Renal pelvis (tissue), 1 donor: ENCODE measurements at regions not wholly inside any gene's neighbourhood (a gene's known extent, or its start where the extent isn't known, plus 50 kb on each side); places are given as distances from the start of the nearest gene placed in this dataset.

Experiments
- DNase-seq: peaks from one replicate; pipeline ENCODE4 v3.0.0-alpha.2; 2013

- no peak for DNase-seq
These were observed 110.4 kb upstream of the MBNL2 start for GRCh38 chr13:97111756-97112155.

DNA sequence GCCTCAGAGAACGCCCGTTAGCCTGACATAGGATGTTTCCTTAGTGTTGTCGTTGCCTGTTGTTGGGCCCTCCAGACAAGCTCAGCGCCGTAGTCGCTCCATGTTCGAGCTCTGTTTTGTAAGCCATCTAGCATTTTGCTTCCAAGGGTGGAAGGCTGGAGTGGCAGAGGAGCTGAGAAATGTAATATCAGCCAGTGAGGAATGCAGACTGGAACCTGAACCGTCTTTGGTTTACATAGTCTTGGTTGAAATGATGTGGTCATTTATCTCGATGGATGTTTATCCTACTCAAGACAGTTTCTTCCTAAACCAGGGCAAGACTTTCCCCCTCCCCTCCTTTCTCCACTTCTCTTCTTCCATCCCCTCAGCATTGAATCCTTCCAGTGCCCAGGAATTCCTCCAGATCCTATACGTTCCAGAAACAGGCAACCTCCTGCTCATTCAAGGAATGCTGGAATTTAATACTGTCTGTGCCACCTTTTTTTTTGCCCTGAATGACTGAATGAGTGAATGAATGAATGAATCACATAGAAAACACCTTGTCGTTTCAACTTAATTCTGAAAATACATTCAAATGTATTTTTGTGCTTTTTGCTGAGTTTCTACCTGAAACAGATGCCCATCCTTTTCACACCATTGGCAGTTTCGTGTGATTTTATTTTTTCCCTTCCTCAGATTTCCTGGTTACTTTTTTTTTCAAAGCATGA lies 109.5 kb upstream of the MBNL2 start:
- peak; percentile 50 for DNase-seq

- peak; percentile 66 for DNase-seq
These were observed 108.7 kb upstream of the MBNL2 start for GRCh38 chr13:97113231-97114001.

DNA sequence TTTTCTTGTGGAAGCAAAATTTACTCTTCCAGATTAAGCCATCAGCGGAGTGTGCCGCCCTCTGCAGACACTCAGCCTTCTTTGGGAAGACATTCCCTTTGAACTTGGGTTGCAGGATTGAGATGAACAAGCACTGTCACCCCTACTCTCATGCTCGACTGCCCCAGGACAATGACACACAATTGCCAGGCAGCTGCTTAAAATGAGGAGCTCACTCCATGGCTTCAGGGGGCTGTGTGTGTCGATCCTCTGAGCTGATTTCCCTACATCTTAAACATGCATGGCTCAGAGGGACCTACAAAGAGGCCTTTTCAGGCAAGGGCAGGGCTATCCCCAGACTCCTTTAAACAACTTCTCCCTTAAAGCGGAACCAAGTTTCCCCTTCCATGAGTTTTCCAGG lies 107.5 kb upstream of the MBNL2 start:
- no peak for DNase-seq

DNA sequence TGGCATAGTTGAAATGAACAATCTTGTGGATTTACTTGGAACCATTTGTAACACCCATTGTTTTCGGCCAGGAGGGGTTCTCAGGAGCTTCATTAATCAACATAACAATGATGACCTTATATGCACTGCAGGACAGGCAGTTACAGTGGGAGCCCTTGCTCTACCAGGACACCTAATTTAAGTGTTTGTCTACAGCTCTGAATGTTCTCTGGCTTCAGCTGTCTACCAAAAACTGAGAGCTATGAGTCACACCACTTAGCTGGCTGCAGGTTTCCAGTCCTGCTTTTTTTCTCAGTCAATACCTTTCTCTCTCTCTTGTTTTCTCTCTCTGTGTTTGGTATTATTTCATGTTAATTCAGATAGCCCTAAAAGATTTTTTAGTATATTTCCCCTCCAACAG lies 105.4 kb upstream of the MBNL2 start:
- no peak for DNase-seq

DNA sequence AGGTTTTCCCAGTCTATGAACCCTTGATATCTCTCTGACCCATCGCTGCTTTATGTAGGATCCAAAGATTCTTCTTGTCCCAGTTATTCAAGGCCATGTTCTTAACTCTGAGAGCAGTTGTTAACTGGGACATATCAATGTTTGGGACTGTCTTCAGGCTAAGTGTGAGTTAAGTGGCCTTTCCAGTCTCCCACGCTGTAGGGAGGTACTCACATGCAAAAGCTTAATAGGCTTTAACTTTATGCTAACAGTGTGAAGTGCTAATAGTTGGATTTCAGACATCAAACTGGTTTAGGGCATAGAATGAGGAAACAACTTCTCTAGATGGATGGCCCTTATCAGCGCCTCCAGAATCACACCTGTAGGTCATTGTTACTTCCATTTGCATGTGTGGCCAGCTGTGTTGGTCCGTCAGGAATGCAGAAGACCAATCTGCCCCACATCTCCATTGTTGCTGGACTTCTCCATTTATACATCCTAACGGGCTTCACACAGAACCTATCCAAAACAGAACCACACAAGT lies 104.7 kb upstream of the MBNL2 start:
- no peak for DNase-seq

GRCh38 chr13:97119943-97120342 lies 102.2 kb upstream of the MBNL2 start:
- DNase-seq: no peak

DNA sequence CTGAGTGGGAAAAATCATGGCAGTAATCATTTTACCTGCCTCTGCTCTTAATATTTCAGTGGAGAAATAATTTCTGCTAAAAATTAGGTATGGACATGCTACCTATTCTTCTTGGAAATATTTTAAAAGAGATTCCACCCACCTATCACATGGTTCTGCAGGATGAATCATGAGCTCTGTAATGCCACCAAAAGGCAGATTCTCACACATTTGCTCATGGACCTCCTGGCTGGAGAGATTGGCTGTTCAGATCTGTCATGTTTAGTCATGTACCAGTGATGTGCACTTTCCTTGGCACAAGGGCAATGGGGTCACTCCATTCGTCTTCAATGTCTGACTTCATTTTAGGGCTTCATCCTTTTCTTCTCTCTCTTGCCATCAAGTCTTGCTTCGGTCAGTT lies 101.8 kb upstream of the MBNL2 start:
- DNase-seq: no peak

DNA sequence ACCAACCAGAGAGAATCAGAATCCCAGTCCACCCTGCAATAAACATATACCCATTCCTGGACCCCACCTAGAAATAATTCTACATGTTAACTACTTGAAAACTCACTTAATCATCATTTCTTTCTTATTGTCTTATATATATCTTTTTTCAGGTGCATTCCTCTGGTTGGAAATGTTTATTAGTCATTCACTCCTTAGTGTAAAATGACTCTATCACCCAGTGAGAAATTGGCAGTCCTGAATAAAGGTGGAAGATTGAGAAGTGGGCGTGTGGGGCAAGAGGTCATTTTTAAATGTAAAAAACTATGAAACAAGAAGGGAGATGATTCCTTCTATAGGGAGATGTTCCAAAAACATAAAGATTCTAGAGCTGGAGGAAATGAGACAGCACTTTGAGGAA lies 101.2 kb upstream of the MBNL2 start:
- DNase-seq: no peak

GRCh38 chr13:97121894-97122293 lies 100.2 kb upstream of the MBNL2 start:
- no peak for DNase-seq

GRCh38 chr13:97122381-97122996 lies 99.6 kb upstream of the MBNL2 start:
- no peak for DNase-seq

DNA sequence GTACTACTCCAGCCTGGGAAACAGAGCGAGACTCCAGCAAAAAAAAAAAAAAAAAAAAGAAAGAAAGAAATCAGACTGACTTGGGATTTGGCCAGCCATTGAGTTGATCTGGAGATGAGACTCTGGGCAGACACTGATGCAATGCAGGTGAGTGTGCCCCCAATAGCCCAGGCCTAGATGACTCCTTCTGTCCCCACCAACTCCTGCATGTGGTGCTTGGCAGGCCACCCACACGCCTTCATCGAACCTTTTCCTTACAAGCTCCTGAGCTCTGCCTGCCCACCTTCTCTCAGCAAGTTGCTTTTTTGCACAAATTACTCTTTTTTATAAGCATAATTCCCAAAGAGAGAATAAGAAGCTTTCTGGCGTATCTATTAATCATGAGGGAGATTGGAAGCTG lies 97.9 kb upstream of the MBNL2 start:
- DNase-seq: no peak

DNA sequence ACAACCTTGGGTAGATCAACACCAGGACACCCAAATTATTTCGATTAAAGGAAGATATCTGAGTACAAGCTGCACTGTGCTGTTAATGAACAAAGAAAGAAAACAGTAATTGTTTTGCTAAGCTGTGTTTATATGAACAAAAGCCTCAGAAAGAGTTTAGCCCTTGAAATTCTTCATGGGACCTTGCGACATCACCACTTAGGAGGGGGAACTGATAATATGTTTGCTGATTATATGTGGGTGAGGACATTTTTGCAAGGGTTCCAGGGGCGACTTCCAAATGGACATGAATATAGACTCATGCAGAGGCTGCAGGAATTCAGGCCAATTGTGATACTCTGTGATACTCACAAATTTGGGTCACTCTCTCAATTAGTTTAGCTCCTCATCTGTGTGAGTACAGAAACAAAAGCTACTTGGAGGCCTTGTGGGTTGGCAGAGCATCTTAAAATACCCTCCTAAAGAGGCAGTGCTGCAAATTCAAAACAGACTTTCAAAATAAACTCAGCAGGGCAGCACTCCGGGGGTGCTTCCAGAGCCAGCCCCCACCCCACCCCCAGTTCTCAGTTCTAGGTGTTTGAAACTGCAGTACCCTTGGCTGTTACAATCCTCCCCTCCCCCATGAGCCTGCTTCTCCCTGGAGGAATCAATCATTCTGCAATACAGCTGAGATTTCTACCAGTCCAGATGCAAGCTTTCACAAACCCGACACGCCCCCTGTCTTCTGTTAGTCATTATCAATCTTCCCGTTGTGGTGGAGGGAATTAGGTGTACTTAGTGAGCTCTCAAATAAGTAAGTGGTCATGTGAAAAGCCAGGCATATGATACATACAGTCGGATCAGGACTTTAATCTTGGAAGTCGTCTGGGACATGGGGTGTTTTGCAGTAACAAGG lies 97.0 kb upstream of the MBNL2 start:
- peak; percentile 72 for DNase-seq

- DNase-seq: no peak
These were observed 96.1 kb upstream of the MBNL2 start for GRCh38 chr13:97125810-97126738.

GRCh38 chr13:97127842-97128241 lies 94.3 kb upstream of the MBNL2 start:
- no peak for DNase-seq

DNA sequence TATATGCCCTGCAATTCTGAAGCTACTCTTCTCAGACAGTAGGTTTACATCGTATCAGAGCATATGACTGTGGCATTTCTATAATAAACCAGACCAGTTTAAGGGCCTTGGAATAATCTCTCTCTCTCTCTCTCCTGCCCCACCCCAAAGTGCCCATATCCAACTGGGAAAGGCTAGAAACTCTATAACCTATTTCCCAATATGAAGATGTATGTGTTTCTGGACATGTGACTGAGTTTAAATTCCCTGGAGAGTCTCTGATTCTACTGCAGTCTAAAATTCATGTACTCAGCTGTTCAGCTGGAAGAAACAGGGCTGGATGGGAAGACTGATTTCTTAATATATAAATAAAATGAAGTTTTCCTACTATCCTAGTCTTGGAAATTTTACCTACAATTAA lies 91.9 kb upstream of the MBNL2 start:
- DNase-seq: no peak

DNA sequence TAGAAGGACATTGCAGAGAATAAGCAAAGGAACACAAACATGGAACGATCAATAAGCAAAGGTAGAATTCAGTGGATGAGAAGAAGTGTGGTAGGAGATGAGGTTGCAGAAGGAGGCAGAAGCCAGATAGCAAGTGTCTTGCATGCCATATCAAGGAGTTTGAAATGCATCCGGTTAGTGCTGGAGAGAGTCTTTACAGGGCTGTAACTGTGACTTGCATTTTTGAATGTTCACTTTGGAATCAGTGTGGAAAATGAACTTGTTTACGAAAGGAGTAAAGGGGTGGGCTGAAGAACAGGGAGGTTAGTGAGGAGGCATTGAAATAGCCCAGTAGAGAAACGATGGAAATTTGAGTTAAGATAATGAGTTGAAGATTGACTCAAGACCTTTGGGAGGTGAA lies 90.7 kb upstream of the MBNL2 start:
- DNase-seq: no peak

GRCh38 chr13:97133554-97133953 lies 88.6 kb upstream of the MBNL2 start:
- DNase-seq: no peak

GRCh38 chr13:97133955-97134354 lies 88.2 kb upstream of the MBNL2 start:
- no peak for DNase-seq

GRCh38 chr13:97134364-97135095 lies 87.6 kb upstream of the MBNL2 start:
- no peak for DNase-seq
